Body of pancreas (tissue), 4 donors: ENCODE measurements at regions not wholly inside any gene's neighbourhood (a gene's known extent, or its start where the extent isn't known, plus 50 kb on each side); places are given as distances from the start of the nearest gene placed in this dataset.

ENCODE experiments used
- CTCF ChIP-seq, 7 experiments: fragments of 450-650 bp in 4 of 7; fragments of 200-600 bp in 3 of 7; sonication (generic) in 3 of 7; IDR thresholded peaks; one replicate each; pipeline ENCODE4 v1.5.1; 2016 to 2019; ENCODE audit warnings: antibody characterized with exemption in 7 of 7
- POLR2A ChIP-seq, 3 donors: fragments of 450-650 bp; IDR thresholded peaks; one replicate each; pipeline ENCODE4 v1.6.1; 2016; ENCODE audit warnings: antibody characterized with exemption in 3 of 3, mild to moderate bottlenecking in 2 of 3

GRCh38 chr10:42479057-42479456, 159.3 kb downstream of the ZNF33B start:
- TF ChIP-seq CTCF (IDR thresholded peaks at IDR 0.05) (no peak), POLR2A (IDR thresholded peaks at IDR 0.05) (no peak)
